GM12873 (cell line): ENCODE measurements at regions not wholly inside any gene's neighbourhood (a gene's known extent, or its start where the extent isn't known, plus 50 kb on each side); places are given as distances from the start of the nearest gene placed in this dataset.

Experiments
- CTCF ChIP-seq: IDR thresholded peaks from 2 replicates; pipeline ENCODE4 v1.5.1; 2012; ENCODE audit warnings: low read depth, mild to moderate bottlenecking, moderate library complexity, low read length, control low read depth; ENCODE audit not compliant: insufficient read depth; ENCODE audit errors: missing control alignments

GRCh38 chr4:77220828-77221613, 64.0 kb downstream of the CCNG2 start:
- no peak for TF ChIP-seq CTCF

- TF ChIP-seq CTCF, result no peak
Observed at GRCh38 chr4:77225022-77225421, 68.0 kb downstream of the CCNG2 start.

- TF ChIP-seq CTCF, result no peak
Observed at GRCh38 chr4:77226939-77227705, 70.1 kb downstream of the CCNG2 start.

GRCh38 chr4:77229433-77229832, 72.4 kb downstream of the CCNG2 start:
- TF ChIP-seq CTCF, result no peak

- TF ChIP-seq CTCF, result no peak
Observed at GRCh38 chr4:77232653-77233052, 75.6 kb downstream of the CCNG2 start.

- no peak for TF ChIP-seq CTCF
Observed at GRCh38 chr4:77235289-77235854, 78.4 kb downstream of the CCNG2 start.

GRCh38 chr4:77236806-77237205, 79.8 kb downstream of the CCNG2 start:
- TF ChIP-seq CTCF, result no peak
